GM21717 (cell line): ENCODE measurements at regions not wholly inside any gene's neighbourhood (a gene's known extent, or its start where the extent isn't known, plus 50 kb on each side); places are given as distances from the start of the nearest gene placed in this dataset.
"Not testable (repeated sequence)": the region's sequence is repeated elsewhere in the genome, so short reads cannot be mapped to it uniquely, and the experiment has no call there.

ENCODE experiments used
- ATAC-seq: cut with Tn5 transposase; IDR thresholded peaks from one replicate; pipeline ENCODE4 v1.9.1; 2021; ENCODE audit warnings: mild to moderate bottlenecking, moderate library complexity; ENCODE audit not compliant: unreplicated experiment

DNA sequence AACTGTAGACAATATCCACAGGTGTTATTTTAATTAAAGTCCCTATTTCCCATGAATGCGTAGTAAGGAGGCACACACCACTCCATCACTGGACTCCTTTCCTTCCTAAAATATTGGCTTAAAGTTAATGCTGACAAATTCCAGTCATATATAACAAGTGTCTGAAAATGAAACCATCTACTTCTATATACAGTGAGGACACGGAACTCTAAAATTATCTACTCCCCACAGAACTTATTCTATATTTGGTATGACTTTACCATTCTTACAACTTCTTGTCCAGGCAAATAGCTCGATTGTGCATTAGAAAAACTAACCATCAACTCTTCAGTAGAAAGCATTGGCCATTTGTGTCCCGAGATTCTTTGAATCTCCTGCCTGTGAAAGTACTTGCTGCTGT is 1560.2 kb downstream of the EFNB2 start:
- ATAC-seq, result no peak

DNA sequence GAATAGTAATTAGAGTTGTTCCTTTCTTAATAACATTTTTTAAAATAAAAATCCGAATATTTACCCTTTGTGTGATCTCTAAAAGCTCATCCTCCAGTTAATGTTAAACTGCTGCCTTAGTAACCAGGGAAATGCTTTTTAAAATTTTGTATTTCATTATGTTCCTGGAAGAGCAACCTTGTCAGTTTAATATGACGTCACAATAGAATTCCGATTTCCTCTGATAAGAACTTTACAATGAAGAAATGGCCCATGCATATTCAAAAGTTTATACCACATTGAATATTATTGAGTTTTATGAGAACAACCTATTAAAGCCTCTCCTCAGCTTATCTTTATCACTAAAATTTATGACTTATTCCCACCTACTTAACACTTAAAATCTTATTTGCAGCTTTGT is 1566.6 kb downstream of the EFNB2 start:
- no peak for ATAC-seq

DNA sequence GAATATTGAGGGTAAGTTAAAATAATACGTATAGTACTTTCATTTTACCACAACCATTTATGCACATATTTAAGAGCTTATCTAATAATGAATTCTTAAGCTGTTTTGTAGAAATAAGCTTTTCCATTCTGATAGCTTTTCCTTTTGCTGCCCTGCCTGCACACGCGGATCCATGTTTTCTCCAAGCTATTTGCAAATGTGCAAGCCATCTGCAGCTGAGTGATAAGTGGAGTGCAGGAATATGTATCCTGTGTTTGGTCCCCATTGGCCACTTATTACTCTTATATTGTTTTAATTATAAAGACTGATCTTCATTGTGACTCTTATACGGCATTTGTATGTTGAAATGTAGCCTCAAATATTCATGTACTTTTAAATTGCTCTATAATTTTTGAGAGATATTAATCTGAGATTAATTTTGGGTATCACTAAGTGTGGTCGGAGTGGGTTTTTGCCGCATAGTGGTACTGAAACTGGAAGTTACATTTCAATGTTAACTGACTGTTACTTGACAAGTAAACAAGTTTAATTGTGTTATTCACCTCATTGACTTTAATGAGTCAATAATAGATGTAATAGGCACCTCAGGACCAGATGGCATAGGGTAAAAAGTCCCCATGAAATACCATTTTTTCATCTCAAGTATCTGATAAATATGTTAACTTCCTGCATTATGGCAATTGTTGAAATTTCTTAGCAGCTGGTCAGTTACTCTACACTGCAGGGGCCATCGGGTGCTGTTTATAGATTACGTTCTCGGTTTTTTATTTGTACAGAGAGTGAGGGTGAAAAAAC is 1567.4 kb downstream of the EFNB2 start:
- ATAC-seq, result no peak

DNA sequence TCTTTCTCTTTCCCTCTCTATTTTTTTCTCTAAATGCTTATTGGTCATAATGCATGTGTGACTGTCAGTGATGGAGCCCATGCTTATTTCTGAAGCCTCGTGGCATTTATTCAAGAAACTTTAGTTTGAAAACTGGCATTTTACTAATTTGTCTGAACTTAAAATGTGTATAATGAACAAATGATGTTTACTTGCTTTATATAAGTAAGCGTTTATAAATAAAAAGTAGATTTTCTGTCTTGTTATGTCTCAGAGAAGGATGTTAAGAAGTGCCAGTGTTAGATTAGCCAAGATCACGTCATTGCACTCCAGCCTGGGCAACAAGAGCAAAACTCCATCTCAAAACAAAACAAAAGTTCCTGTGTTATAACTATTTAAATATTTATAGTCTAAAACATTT is 1568.1 kb downstream of the EFNB2 start:
- ATAC-seq, result no peak

DNA sequence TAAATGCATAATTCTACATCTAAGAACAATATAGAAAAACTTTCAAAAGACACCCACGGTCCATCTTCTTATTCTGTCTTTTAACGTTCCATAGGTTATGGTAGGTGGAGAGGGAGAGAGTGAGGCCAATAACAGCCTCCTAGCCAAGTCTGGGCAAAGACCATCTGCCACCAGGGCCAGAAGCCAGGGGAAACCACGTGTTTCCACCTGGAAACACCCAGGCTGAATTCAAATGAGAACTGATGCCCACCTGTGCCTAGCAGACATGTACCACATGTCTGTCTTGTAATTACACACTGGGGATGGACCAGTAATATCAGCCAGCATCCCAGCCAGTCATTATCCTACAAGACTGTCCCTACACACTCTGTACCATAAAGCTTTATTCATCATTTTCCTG is 1573.1 kb downstream of the EFNB2 start:
- ATAC-seq, result no peak

DNA sequence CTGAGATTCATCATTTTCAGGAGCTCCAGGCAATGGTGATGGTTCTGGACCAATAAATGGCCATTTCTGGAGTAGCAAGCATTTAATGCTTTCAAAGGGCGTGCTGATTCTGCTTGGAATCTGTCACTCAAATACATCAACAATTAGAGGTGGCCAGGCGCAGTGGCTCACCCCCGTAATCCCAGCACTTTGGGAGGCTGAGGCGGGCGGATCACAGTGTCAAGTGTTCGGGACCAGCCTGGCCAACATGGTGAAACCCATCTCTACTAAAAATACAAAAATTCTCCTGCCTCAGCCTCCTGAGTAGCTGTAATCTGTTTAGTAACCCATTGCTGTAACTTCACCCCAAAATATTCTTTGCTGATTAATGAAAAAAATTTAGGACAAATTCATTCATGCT is 1574.2 kb downstream of the EFNB2 start:
- ATAC-seq, result no peak

DNA sequence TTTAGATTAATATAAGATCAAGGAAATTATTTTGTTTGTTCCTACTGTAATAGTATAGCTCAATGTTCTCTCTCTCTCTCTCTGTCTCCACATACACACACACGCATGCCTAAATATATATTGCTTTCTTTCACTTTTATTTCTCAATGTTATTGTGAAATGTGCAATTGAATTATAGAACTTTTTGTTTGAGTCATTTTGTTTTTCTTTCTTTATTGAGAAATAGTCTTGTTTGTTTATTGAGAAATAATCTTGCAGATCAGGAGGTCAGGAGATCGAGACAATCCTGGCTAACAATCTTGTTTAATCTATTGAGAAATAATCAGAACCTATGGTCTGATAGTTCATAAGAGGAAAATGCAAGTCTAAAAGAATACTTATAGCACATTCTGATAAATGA is 1581.3 kb downstream of the EFNB2 start:
- ATAC-seq, result no peak

DNA sequence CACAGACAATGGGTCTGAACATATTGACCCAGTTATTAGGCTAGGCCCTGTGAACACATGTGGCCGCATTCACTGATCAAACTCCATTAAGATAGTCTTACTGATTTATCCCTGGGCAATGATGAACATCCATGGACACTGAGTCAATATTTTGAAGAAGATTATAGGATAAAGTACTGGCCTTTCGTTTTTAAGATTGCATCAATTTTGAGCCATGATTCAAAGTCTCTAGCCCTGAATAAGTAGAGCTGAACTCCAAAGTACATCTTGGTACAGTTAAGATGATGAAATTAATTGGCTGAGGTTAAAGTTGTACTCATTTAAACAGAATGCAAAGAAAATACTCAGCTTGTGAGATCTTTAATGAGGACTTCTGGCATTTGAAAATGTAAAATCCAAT is 1581.9 kb downstream of the EFNB2 start:
- no peak for ATAC-seq

DNA sequence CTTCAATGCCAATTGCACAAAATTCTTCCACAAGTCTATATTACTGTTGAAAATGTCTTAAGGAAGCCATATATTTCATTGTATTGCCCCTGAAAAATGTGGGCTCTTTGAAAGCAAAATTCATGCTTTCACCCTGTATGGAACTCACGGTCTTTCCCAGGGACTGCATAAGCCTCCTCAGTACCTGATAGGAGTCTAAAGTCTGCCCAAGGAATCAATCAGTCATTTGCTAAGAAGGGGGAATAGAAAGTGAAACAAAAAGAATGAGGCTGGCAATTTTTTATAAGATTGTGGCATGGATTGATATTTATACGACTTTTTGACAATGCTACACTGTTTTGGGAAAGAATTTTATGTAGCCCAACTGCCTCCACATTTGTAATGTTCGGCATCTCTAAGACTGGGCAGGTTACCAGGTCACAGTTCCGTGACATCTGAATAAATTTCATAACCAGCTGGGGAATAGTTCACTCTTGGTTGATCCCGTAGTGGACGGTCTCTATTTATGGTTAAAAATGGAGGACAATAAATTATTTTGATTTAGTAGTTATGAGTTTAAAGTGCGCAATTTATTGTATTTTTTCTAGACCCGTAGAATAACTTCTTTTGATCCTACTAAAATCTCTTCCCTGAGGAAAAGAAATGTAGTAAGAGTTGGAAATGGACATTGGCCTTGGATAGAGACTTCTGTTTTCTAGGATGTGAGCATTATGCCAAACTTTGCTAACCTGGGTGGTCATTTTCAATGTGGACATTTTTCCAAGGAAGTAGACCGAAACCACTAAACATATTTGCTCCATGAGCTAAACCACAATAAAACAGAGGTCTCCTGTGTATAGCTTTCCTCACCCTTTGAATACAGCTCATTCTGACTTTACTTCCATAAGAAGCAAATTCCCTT is 1585.4 kb downstream of the EFNB2 start:
- no peak for ATAC-seq

DNA sequence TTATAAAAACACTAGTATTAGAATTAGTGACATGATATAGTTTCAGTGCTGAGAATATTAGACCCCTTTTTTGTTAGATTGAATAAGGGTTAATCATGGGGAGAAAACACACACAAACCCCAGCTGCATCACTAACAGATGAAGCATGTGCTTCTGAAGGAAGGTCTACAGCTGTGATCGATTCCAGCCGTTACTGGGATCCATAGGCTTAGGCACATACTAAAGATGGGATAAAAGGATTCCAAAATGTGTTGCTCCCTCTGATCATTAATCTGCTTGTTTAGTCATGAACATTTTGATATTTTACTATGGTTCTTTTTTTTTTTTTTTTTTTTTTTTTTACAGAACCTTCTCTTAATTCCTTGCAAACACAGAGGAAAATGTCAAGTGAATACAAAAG is 1591.3 kb downstream of the EFNB2 start:
- no peak for ATAC-seq

DNA sequence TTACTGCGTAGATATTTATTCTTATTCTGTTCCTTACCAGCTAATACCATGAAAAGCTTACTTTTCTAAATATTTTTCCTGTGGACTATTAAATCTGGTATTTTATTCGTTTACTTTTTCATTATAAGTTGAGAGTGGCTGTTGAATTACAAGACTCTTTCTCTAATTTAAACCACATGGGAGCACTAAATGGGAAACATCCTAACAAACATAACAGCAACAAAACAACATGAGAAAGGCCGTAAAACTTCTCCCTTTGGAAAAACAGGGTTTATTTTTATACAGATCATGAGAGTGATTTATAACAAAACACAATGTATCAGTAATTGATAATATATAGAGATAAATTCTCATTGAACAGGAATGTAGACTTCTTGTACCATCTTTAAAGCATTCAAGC is 1592.1 kb downstream of the EFNB2 start:
- no peak for ATAC-seq

DNA sequence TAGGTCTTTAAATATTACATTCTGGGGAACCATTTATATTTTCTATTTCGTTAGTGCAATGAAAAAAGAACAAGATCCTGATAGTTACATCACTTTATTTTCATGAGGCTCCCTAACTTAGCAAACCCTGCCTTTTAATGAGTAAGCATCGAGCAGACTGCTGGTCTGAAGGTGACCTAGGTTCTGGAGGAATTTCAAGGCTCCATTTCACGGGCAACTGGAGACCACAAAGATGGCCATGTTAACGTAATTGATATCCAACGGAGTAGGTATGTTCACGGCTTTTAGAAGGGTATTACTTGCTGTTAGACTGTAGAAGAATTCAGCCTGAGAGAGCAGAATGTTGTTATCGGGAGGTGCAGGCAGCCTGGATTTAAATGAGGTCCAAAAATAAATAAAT is 1597.6 kb downstream of the EFNB2 start:
- no peak for ATAC-seq

DNA sequence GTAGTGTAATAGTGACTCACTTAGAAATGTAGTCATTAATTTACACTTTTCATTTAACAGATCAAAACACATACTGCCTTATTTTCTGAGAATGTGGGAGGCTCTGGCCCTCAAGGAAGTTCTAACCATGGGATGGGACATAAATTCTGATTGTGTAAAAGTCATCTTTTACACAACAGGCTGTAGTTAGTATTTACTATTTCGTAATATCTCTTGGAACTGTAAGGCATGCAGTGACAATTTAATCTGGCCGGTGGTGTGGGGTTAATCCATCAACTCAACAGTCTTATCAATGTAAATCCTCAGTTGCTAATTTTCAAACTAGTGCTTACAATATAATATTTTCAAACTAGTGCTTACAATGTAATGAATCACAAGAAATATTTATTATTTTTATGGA is 1599.2 kb downstream of the EFNB2 start:
- ATAC-seq, result no peak

DNA sequence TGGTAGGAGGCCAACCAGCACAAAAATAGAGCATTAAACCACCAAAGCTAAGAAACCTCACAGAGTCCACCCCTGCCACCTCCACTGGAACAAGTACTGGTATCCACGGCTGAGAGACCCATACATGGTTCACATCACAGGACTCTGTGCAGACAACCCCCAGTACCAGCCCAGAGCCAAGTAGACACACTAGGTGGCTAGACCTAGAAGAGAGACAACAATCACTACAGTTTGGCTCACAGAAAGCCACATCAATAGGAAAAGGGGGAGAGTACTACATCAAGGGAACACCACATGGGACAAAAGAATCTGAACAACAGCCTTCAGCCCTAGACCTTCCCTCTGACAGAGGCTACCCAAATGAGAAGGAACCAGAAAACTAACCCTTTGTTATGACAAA is 1614.9 kb downstream of the EFNB2 start:
- ATAC-seq, result not testable (repeated sequence)

DNA sequence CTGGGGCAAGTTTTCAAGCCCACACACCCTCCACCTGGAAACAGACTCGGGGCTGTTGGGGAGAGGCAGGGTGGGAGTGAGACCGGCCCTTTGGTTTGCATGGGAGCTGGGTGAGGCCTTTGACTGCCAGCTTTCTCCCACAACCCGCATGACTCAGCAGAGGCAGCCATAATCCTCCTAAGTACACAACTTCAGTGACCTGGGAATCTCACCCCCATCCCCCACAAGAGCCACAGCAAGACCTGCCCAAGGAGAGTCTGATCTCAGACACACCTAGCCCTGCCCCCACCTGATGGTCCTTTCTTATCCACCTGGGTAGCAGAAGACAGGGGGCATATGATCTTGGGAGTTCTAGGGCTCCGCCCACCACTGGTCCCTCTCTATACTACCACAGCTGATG is 1615.4 kb downstream of the EFNB2 start:
- no peak for ATAC-seq

DNA sequence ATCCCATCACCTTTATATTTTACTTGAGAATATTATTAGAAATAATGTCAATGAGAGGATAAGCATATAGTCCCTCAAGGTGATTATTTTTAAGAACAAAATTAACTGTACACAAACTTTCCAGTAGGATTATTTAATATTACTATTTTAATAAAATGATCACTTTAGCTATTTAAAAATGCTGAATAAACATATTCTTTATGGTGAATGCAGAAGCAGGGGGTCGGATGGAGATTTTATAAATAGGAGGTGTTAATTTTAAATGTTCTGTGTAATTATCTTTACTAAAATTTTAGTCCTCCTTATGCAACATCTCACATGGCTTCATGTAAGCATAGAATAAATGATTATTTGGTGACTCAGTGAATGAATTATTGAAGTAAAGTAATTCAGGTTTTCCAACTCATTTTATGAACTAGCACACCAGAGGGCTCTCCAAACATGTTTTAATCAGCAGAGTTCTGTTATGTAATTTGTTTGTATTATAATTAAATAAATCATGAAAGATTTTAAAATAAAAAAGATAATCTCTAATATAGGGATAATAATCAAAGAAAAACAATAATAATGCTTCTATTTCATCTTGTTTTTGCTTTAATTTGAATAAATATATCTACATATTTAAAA is 1635.2 kb downstream of the EFNB2 start:
- no peak for ATAC-seq

DNA sequence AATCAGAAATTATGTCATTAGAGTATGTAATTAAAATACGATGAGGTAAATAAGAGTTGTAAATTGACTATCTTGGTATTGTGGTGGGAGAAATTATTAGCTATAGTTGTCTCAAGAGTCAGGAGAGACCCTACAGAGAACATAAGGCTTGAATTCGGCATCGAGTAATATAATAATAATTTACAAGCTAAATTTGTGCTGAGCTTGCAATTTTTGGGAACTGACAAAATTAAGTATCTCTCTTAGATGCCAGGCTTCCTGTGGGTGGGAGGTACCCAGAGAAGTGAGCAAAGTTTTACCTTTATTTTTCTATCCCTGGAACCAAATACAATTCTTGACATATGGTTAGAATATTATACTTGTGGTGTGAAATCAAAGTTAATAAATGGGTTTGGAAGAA is 1637.0 kb downstream of the EFNB2 start:
- no peak for ATAC-seq

DNA sequence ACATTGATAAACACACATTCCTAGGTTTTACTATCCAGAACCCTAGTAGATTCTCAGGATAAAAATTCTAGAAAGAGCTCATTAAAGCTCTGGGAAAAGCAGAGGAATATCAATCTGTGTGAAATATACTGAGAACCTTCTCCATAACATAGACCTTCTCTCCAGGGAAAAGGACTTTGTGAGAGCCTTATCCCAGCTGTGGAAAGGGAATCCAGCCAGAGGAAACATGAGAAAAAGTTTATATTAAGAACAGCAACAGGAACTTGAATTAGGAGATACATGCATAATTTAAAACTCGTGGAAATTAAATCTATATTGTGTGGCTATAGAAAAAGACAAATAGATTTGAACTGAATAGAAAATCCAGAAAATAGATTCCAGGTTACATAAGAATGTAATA is 1639.9 kb downstream of the EFNB2 start:
- ATAC-seq, result no peak

DNA sequence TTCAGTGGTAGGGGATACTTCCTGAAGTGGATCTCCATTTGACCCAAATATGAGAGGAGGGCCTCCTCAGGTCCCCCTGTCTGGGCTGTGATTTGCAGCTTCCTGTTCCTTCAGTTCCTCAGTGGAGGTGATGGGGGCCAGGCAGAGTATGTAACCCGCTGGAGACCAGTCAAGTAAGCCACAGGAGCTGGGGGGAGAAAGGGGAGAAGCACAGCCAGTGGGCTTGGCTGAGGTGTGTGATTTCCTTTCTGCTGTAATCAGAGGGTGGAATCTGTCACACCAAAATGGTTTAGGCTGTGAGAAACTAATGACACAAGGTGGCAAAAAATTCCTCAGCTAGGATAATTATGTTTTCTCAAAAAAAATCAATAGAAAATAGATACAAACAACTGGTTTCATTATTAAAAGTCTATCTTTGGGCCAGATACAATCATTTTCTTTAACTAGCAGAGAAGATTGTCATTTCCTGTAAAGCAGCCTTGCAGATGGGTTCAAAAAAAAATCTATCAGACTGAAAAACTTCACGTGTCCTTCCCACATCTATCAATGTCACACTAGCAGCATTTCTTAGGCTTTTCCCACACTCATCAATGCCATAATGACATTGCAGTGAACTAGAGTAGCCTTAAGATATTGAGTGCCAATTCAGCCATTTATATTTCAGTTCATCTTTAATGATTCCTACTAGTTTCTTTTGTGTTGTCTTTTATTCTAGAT is 1660.3 kb downstream of the EFNB2 start:
- ATAC-seq, result no peak

DNA sequence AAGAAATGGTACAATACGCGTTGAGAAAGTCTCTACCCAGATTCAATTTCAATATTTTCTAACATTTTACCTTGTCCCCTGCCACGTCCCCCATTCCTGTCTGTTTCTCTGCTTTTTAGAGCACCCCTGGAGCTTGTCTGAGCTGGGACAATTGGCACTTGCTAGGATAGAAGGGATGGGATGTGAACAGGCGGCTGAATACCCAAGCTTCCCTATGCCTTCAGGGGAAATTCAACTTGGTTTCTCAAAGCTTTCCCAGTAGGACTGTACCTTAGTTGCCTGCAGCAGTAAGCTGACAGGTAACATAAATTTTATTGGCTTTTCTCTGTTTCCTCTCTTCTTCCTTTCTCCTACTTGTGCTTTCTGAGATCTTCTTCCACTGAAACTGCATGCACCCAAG is 1663.3 kb downstream of the EFNB2 start:
- ATAC-seq, result no peak

DNA sequence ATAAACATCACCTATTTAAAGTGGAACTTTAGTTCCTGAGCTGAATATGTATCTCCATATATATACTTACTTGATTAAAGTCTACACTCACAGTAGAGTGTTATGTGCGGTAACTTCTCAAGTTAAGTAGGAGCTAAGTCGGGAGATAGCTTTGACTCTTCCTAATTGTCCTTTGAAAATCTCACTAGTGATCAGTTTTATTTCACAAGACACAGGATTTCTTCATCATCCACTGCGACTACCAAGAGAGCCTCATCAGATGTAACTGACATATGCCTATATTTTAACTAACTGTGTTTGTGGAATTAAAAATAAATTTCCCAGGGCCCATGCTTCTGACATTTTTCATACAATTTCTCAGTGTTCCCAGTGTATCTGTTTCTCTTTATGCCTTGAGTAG is 1664.0 kb downstream of the EFNB2 start:
- no peak for ATAC-seq
